Inflammatory macrophage (primary cell): ENCODE measurements at regions not wholly inside any gene's neighbourhood (a gene's known extent, or its start where the extent isn't known, plus 50 kb on each side); places are given as distances from the start of the nearest gene placed in this dataset.
"Not testable (repeated sequence)": the region's sequence is repeated elsewhere in the genome, so short reads cannot be mapped to it uniquely, and the experiment has no call there.

Source experiments
- DNase-seq, 2 donors: peaks; one replicate each; pipeline ENCODE4 v3.0.0-alpha.2; 2020 to 2022

DNA sequence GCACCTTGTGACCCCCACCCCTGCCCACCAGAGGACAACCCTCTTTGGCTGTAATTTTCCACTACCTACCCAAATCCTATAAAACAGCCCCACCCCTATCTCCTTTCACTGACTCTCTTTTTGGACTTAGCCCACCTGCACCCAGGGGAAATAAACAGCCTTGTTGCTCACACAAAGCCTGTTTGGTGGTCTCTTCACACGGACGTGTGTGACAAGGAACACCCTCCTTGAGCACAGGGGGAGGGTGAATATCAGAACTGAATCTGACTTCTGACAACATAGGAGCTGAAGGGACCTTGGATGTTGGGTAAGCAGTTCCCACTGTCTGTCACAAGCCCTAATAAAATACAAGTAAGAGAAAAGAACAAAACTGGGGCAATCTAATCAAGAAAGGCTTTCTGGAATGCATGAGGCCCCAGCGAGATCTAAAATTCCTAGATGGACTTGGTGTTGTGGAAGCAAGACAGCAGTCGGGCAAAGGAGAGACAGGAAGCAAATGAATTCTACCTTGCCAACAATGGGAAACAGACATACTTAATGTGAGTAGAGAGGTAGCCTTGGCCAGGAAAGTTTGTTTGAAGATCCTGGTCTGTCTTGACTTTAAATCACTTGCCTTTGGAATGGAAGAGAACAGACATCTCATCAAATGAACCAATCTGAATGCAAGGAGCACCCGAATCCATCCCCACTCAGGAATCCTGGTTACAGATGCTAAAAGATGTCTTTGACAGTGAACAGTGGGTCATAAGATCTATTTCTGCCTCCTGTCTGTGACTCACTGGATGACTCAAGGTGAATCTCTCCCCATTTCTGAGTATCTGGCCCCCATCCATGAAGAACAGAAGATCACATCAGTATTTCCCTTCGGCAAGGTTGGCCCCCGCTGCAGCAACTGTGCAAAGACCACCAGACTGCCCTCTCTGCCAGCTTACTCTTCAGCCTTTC is 53.3 kb downstream of the OLFML3 start:
- DNase-seq: peak in 1 of 2 donors; percentile 39

DNA sequence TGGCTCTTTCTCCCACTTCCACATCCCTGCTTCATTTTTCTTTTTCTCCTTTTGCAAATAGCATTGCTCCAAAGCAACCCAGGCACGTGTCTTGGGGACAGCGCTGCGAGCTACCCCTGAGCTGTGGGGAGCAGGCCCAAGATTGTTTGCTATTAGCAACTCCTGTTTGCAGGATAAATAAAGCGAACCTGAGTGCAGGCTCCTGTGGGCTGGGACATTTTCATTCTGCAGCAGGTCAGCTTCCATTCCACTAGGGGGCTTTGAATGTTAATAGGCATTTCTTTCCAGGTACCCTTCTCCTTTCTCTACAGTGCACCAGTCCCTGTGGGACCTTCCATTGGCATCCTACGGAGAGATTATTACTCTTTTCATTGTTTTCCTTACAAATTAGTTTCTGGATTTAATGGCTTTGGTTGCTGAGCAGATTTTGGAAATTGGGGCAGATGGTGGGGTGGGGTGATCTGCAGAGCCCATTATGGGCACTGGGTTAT is 54.0 kb downstream of the OLFML3 start:
- peak in 1 of 2 donors; percentile 16 for DNase-seq

DNA sequence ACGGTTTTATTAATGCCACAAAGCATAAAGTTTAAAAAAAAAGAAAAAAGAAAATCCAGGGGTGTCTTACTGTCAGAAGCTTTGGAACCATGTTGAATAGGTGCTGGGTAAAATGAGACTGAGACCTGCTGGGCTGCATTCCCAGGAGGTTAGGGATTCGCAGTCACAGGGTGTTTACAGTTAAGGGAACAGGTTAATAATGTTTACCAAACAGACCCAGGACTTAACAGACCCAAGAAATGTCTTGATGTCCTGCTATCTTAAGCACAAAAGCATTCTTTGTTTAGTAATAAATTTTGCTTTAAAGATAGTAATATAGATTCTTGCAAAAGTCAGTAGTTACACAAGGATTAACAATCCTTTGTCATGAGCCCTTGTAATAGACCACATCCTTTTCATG is 54.7 kb downstream of the OLFML3 start:
- DNase-seq: no peak

DNA sequence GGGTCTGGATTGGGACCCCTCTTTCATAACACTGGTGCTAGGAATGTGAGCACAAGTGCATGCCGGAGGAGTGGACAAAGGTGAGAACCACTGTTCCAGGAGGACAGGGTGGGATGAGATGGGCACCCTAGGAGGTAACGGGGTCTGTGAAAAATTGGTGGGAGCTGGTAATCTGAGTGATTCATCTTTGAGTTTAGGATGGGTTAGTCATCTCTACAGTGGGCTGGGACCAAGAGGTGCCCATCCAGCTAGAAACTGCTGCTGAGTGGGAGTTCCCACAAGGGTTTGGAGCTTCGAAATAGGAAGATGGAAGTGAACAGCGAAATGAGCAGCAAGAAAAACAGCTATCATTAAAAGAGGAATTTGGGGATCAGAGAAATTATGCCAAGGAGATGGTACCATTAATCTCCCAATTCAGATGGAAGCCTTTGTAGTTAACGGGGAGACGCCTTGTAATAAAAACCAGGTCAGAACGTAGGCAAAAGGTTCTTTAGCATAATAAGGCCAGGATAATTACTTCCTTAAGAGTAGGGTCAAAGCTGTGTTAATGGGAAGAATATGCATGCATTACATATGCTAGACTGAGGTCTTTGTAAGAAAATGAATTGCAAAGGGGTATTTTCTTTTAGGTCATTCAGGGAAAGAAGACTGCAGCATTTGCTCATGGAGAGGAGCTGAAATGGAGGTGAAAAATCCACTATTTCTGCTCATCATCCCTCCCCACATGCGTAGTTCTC is 55.5 kb downstream of the OLFML3 start:
- peak in 1 of 2 donors; percentile 21 for DNase-seq

DNA sequence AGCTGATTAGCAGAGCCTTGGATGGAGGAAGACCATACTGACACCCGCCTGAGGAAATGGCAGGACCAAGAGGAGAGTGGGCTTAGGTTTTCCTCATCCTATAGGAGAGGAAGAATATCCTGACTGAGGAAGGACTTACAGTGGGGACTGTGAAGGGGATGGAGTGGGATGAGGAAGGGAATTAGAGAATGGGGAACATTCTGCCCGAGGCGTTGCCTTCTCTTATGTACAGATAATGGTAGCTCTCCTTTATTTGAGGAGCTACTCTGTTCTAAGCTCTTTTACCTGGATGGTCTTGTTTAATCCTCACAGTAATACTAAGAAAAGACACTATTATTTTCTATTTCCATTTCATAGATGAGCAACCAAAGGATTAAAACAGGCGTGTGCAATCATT is 56.0 kb downstream of the OLFML3 start:
- DNase-seq: no peak

DNA sequence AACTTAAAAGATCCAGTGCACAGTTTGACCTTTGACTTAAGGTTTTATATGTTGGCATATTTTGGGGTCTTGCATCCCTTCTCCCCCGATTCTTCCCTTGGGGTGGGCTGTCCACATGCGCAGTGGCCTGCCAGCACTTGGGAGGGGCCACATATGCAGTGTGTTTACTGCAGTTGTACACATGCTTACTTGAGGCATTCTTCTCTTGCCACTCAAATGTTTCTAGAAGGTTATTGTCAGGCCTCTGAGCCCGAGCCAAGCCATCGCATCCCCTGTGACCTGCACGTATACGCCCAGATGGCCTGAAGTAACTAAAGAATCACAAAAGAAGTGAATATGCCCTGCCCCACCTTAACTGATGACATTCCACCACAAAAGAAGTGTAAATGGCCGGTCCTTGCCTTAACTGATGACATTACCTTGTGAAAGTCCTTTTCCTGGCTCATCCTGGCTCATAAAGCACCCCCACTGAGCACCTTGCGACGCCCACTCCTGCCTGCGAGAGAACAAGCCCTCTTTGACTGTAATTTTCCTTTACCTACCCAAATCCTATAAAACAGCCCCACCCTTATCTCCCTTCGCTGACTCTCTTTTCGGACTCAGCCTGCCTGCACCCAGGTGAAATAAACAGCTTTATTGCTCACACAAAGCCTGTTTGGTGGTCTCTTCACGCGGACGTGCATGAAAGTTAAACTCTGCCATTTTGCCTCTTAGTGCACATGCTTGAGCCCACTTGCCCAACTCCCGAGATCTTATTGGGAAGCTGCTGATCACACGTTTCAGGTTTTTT is 57.8 kb downstream of the OLFML3 start:
- not testable (repeated sequence) for DNase-seq

DNA sequence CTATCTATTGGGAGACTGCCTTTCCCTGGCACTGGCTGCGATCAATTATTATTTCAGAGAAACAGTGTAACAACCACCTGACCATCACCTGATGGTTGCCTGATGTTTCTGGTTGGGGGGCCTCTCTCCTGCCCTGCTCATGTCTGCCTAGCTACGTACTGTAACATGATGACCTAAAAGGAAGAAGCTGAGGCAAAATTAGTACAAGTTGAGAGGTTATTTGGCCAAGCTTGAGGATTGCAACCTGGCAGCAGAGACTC is 58.3 kb downstream of the OLFML3 start:
- DNase-seq: no peak

DNA sequence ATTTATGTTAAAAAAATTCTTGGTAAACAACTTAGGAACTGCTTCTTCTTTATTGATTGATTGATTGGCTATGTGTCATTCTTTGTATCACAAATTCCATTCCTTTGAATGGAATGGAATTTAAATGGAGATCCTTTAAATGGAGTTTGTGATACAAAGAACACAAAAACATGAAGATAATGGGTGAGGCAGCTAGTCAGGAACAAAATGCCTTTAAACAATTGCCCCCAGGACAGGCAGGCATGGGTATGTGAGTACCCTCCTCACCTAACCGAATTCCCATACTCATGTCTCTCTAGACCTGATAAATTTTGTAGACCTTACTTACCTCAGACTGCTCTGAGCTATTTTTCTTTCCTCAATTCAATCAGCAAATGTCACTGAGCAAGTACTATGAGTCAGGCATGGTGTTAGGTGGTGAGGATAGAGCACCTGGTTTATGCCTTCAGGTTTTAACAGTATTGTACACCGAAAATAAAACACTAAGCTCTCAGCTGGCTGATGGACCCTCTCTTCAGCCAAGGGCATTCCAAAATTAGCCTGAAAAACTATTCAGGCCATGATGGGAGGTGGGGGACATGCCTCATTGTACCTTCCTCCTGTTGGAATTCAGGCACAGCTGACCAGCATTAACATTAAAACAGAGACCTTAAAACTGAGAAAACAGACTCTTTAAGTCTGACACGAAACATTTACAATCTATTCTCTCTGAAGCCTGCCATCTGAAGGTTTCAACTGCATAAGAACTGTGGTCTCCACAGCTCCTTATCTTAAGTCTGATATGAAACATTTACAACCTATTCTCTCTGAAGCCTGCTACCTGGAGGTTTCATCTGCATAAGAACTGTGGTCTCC is 58.9 kb downstream of the OLFML3 start:
- no peak for DNase-seq
